MM.1S (cell line): ENCODE measurements at regions not wholly inside any gene's neighbourhood (a gene's known extent, or its start where the extent isn't known, plus 50 kb on each side); places are given as distances from the start of the nearest gene placed in this dataset.

Experiments used
- EZH2phosphoT487 ChIP-seq: fragments of 300-600 bp; sonication (generic); IDR thresholded peaks from 2 replicates; pipeline ENCODE4 v1.6.1; 2018; ENCODE audit warnings: antibody characterized with exemption, low read length
- TF ChIP-seq, protein P1 (sequence below): fragments of 300-600 bp; sonication (generic); IDR thresholded peaks from 2 replicates; pipeline ENCODE4 v1.5.1; 2016; ENCODE audit warnings: antibody characterized with exemption, low read length, mixed read lengths

DNA sequence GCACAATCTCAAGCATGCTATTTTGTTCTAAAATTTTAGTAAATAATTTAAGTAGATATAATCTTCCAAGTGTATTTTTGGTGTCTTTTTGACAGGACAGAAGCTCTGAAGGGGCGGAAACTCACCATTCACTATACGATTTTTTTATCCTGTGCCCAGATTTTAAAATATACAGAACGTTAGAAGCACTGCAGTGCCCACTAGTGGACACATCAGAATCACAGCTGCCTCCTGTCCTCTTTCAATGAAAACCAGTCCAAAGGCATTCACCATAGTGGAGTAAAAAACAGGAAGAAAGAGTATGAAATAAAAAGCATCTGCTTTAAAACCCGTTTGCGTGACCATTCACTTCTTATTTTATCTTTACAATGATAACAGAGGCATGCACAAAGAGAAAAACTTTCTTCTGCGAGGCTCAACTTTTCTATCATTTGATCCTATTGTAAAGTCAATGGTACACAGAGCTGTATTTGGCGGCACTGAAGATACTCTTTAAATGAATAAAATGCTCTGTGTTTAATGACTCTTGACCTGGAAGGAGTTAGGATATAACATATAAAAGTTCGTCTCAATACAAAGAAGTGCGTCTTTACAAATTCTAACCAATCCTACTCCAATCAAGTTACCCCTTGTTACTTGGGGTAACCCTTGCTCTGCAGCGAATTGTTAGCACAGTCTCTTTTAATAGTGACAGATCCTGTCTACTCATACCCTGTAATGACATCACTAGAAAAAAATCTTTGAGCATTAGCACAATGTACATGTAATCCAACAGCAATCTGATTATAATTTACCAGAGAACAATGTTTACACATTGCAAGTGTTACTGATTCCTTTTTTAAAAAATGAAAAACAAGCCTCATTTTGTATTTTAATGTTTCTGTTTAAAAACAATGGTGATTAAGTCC lies 339.8 kb upstream of the PSMD7 start:
- TF ChIP-seq, protein P1, sequence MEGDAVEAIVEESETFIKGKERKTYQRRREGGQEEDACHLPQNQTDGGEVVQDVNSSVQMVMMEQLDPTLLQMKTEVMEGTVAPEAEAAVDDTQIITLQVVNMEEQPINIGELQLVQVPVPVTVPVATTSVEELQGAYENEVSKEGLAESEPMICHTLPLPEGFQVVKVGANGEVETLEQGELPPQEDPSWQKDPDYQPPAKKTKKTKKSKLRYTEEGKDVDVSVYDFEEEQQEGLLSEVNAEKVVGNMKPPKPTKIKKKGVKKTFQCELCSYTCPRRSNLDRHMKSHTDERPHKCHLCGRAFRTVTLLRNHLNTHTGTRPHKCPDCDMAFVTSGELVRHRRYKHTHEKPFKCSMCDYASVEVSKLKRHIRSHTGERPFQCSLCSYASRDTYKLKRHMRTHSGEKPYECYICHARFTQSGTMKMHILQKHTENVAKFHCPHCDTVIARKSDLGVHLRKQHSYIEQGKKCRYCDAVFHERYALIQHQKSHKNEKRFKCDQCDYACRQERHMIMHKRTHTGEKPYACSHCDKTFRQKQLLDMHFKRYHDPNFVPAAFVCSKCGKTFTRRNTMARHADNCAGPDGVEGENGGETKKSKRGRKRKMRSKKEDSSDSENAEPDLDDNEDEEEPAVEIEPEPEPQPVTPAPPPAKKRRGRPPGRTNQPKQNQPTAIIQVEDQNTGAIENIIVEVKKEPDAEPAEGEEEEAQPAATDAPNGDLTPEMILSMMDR = peak; percentile 58
- TF ChIP-seq EZH2phosphoT487 = no peak
